Bronchial epithelial cell (primary cell): ENCODE measurements at regions not wholly inside any gene's neighbourhood (a gene's known extent, or its start where the extent isn't known, plus 50 kb on each side); places are given as distances from the start of the nearest gene placed in this dataset.
"Not testable (repeated sequence)": the region's sequence is repeated elsewhere in the genome, so short reads cannot be mapped to it uniquely, and the experiment has no call there.

Experiments used
- DNase-seq: peaks from one replicate; pipeline ENCODE4 v3.0.0-alpha.2; 2010; ENCODE audit warnings: low read depth
- FAIRE-seq: peaks from 2 replicates; lab custom pipeline; 2011; peaks lifted over from hg19 to GRCh38; lab: Jason Lieb, UNC
- H3K27me3 ChIP-seq: 2 replicates; pipeline ENCODE4 v1.5.1; 2011; ENCODE audit warnings: low read length; ENCODE audit not compliant: control insufficient read depth, insufficient read depth
- H3K36me3 ChIP-seq: 2 replicates; pipeline ENCODE4 v1.5.1; 2011; ENCODE audit warnings: low read length; ENCODE audit not compliant: control insufficient read depth, insufficient read depth
- H3K4me3 ChIP-seq: 2 replicates; pipeline ENCODE4 v1.5.1; 2011; ENCODE audit warnings: mild to moderate bottlenecking, low read depth, low read length, control low read depth
- CTCF ChIP-seq: IDR thresholded peaks from 2 replicates; pipeline ENCODE4 v1.5.1; 2011; ENCODE audit warnings: mild to moderate bottlenecking, moderate library complexity, low read length, control low read depth, inconsistent platforms; ENCODE audit not compliant: insufficient read depth, severe bottlenecking

DNA sequence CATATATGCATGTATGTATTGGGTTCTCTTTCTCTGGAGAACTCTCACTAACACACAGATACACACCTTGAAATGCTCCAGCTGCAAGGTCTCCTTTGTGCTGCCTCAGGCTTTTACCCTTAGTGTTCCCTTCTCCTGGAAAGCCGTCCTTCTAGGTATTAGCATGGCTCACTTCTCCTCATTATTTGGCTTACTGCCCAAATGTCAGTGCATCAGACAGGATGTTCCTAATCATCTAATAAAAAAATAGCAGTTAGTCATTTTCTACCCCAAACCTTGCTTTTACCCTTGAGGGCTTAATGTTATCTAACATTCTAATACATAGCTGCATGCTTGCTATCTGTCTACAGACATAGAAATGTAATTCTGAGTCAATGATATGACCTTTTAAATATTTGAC lies 109.0 kb upstream of the SLC16A7 start:
- DNase-seq (peak; percentile 25), FAIRE-seq (no peak)
- H3K36me3 ChIP-seq, result no peaks in the 10 kb centered on the region
- H3K27me3 ChIP-seq, result no peaks in the 10 kb centered on the region
- no peak overlapping the region for H3K4me3 ChIP-seq
- TF ChIP-seq CTCF, result no peak

- Histone ChIP-seq H3K4me3 (no peak overlapping the region), H3K27me3 (no peaks in the 10 kb centered on the region), H3K36me3 (no peaks in the 10 kb centered on the region)
- no peak for DNase-seq
- no peak for FAIRE-seq
- no peak for TF ChIP-seq CTCF
Measured at GRCh38 chr12:59484575-59484974, 111.3 kb upstream of the SLC16A7 start.

DNA sequence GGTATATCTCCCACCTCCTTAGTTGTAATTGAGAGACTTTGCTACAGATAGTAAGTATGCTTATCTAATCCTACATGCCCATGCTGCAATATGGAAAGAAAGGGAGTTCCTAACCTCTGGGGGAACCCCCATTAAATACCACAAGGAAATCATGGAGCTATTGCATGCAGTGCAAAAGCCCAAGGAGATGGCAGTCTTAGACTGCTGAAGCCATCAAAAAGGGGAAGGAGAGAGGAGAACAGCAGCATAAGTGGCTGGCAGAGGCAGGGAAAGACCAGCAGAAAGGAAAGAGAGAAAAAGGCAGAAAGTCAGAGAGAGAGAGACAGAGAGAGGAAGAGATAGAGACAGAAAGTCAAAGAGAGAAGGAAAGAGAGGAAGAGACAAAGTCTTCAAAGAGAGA lies 121.6 kb upstream of the SLC16A7 start:
- FAIRE-seq, H3K27me3 ChIP-seq, H3K36me3 ChIP-seq: not testable (repeated sequence)

DNA sequence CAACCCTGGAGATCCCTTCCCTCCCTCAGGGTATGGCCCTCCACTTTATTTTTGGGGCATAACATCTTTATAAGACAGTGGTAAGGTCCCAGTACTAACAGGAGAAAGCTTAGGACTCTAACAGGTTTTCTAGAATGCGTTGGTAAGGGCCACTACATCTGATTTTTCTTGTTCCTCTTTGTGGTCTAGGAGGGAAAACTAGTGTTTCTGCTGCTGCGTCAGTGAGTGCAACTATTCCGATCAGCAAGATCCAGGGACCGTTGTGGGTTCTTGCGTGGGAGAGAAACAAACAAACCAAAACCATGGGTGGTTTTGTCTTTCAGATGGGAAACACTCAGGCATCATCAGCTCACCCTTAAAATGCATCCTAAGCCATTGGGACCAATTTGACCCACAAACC lies 123.6 kb upstream of the SLC16A7 start:
- FAIRE-seq (no peak), DNase-seq (no peak)
- no peaks in the 10 kb centered on the region for H3K36me3 ChIP-seq
- TF ChIP-seq CTCF, result no peak
- H3K4me3 ChIP-seq, result no peak overlapping the region
- H3K27me3 ChIP-seq, result no peaks in the 10 kb centered on the region

More for the DNA sequence above, 121.6 kb upstream of the SLC16A7 start:
- H3K4me3 ChIP-seq, DNase-seq: not testable (repeated sequence)

DNA sequence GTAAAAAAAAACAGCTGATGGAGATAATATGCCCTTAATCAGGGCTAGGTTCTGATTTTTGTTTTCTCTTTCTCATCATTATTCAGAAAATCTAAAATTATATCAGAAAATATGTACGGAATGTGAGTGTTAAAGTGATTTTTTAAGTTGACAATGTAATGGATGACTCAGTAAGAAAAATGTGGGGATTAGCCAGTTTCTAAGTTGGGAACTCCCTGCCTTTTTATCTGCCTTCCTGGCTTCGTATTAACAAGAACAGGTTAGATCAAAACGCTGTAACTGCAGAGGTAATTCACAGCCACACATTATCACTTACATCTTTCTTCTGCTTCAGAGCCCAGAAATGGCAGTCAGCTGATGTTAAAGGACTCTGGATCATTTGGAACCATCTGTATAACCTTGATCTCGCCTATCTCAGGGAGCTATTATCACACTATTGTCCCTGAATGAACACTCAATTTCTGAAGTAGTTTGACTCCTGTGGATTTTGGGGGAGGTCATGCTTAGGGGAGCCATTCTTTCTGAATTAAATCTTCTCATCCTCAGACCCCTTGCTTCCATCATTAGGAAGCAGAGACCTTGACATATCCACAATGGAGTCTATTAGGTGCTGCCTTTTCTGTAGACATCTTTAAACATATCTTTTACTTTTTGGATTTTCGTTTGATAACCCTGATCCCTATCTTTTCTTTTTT lies 135.7 kb upstream of the SLC16A7 start:
- DNase-seq, result peak; percentile 23
- Histone ChIP-seq H3K27me3 (no peaks in the 10 kb centered on the region), H3K36me3 (no peaks in the 10 kb centered on the region), H3K4me3 (no peak overlapping the region)
- FAIRE-seq, result no peak
- TF ChIP-seq CTCF, result no peak

DNA sequence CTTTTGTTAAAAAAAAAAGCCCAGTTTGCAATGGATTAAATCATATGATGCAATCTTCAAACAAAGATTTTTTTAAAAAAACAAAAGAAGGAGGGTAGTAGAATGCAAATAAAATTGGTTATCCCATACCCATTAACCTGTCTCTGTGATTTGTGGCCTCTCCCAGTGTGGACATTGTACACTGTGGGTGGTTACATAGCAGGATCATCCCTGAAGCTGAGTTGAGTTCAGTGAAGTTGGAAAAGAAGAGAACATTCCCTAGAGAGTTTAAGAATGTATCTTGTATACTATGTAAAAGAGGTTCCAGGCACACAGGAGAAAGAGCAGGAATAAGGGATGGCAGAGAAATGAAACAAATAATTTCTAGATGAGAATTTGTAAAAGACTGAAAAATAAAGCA lies 142.4 kb upstream of the SLC16A7 start:
- H3K4me3 ChIP-seq, result no peak overlapping the region
- FAIRE-seq (no peak), DNase-seq (no peak)
- H3K36me3 ChIP-seq, result no peaks in the 10 kb centered on the region
- TF ChIP-seq CTCF, result no peak
- no peaks in the 10 kb centered on the region for H3K27me3 ChIP-seq
